WERI-Rb-1 (cell line): ENCODE measurements at regions not wholly inside any gene's neighbourhood (a gene's known extent, or its start where the extent isn't known, plus 50 kb on each side); places are given as distances from the start of the nearest gene placed in this dataset.

Source experiments
- DNase-seq: peaks from one replicate; pipeline ENCODE4 v3.0.0-alpha.2; 2020
- H3K27ac ChIP-seq: fragments of 250-450 bp; sonication (Bioruptor Pico); 2 replicates; pipeline ENCODE4 v1.5.1; 2020; ENCODE audit warnings: mild to moderate bottlenecking, moderate library complexity
- H3K27me3 ChIP-seq: fragments of 250-450 bp; sonication (Bioruptor Pico); 2 replicates; pipeline ENCODE4 v1.5.1; 2021; ENCODE audit warnings: mild to moderate bottlenecking, low read depth, moderate library complexity; ENCODE audit not compliant: insufficient read depth, severe bottlenecking
- H3K36me3 ChIP-seq: fragments of 250-450 bp; sonication (Bioruptor Pico); 2 replicates; pipeline ENCODE4 v1.5.1; 2020; ENCODE audit warnings: mild to moderate bottlenecking, moderate library complexity
- H3K4me3 ChIP-seq: 2 replicates; pipeline ENCODE4 v1.5.1; 2011; ENCODE audit warnings: low read depth, mild to moderate bottlenecking, control low read depth, low read length
- H3K9me3 ChIP-seq: fragments of 250-450 bp; sonication (Bioruptor Pico); 2 replicates; pipeline ENCODE4 v1.5.1; 2021; ENCODE audit warnings: mild to moderate bottlenecking, moderate library complexity; ENCODE audit not compliant: severe bottlenecking
- CTCF ChIP-seq: IDR thresholded peaks from 2 replicates; pipeline ENCODE4 v1.5.1; 2011; ENCODE audit warnings: low read depth, mild to moderate bottlenecking, control low read depth, inconsistent platforms, low read length

DNA sequence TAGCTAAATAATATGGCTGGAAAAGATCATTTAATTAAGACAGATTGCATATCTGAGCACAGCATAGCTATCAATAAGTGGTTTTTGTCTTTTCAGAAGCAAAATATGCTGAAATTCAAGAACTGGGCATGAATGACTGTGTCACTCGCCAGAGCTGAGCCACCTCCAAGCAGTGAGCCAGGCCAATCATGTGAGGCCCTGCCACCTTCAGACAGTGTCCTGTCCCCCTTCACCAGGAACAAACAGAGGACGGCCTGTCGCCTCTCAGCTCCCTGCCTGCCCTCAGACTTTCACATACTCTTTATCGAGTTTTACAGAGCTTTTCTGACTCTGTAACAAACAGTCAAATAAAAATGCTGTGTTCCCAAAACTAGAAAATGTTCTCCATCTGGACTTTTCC, 171.0 kb upstream of the TSC22D1 start:
- Histone ChIP-seq H3K4me3 (no peak overlapping the region), H3K27me3 (no peaks in the 10 kb centered on the region), H3K36me3 (no peaks in the 10 kb centered on the region), H3K9me3 (no peaks in the 10 kb centered on the region), H3K27ac (no peak overlapping the region)
- no peak for DNase-seq
- no peak for TF ChIP-seq CTCF

DNA sequence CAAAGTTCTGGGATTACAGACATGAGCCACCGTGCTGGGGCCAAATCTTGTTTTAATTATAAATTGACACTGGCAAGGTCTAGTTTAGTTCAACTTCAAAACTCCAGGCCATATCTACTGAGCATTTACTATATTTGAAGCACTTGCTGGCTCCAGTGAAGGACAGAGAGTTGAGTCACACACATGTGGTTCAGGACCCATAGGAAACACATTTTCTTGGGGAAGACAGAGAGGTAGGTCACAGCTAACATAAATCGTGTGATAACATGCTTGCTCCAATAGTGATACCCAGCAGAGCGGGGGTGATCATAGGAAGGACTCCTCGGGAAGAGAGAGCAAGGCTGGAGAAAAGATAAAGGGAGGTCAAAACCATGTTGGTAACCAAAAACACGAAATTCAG, 170.6 kb upstream of the TSC22D1 start:
- DNase-seq: no peak
- Histone ChIP-seq H3K27ac (no peak overlapping the region), H3K4me3 (no peak overlapping the region), H3K9me3 (no peaks in the 10 kb centered on the region), H3K27me3 (no peaks in the 10 kb centered on the region), H3K36me3 (no peaks in the 10 kb centered on the region)
- no peak for TF ChIP-seq CTCF

DNA sequence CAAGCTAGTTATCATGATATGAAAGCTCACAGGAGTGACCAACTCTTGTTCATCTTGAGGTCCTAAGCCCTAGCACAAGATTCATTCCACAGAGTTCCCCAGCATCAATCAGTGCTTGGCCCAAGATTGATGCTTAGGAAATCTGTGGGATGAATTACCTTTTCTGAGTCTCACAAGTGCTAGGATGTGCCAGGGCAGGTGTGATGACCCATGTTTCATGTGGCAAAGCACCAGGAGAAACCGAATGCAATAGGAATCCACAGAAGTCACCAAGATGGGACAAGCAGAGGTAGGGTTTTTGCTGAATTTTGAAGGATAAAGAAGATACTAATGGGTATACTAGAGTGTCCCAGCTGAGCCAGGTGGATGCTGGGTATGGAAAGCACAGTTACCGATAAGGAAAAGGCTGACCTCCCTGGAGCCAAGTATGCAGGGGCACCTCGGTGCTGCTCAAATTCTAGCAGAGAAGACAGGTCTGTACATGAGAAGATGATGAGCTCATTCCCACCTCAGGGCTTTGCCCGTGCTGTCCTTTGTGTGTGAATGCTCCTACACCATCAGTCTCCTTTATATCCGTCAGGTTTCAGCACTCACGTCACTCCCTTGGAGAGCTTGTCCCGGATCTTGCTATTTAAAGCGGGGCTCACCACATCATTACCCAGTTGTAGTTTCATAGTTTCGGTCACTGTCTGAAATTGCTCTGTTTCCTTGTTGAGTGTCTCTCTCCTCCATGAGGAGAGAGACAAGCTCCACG, 168.9 kb upstream of the TSC22D1 start:
- Histone ChIP-seq H3K36me3 (no peaks in the 10 kb centered on the region), H3K27me3 (no peaks in the 10 kb centered on the region), H3K27ac (no peak overlapping the region), H3K4me3 (no peak overlapping the region), H3K9me3 (no peaks in the 10 kb centered on the region)
- TF ChIP-seq CTCF: no peak
- no peak for DNase-seq

DNA sequence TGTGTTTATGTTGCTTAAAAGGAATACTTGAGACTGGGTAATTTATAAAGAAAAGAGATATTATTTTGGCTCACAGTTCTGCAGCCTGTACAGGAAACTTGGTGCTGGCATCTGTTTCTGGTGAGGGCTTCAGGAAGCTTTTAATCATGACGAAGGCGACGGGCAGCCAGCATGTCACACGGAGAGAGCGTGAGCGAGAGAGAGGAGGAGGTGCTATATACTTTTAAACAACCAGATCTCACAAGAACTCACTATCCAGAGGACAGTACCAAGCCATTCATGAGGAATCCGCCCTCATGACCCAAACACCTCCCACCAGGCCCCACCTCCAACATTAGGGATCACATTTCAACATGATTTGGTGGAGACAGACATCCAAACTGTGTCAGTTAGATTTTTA, 163.4 kb upstream of the TSC22D1 start:
- TF ChIP-seq CTCF: no peak
- DNase-seq: no peak
- H3K4me3 ChIP-seq: no peak overlapping the region

DNA sequence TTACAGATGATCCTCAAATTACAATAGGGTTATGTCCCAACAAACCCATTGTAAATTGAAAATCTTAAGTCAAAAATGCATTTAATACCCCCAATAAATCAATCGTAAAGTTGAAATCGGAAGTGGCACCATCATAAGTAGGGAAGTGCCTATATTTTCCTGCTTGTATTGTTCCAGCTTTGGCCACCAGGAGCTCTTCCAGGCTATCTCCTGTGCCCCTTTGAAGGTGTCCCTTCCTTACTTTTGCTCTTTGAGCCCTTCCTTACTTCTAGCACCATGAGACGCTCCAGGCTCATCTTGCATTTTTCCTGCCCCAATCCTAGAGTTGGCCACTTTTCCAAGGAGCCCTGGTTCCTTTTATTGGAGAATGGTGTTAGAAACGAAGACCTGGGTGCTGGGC, 163.0 kb upstream of the TSC22D1 start:
- H3K9me3 ChIP-seq: no peaks in the 10 kb centered on the region
- DNase-seq: no peak

More for the DNA sequence above, 163.4 kb upstream of the TSC22D1 start:
- Histone ChIP-seq H3K27me3 (no peaks in the 10 kb centered on the region), H3K36me3 (no peaks in the 10 kb centered on the region), H3K9me3 (no peaks in the 10 kb centered on the region), H3K27ac (no peak overlapping the region)

More for the DNA sequence above, 163.0 kb upstream of the TSC22D1 start:
- no peaks in the 10 kb centered on the region for H3K36me3 ChIP-seq
- H3K4me3 ChIP-seq: no peak overlapping the region
- H3K27ac ChIP-seq: no peak overlapping the region
- no peaks in the 10 kb centered on the region for H3K27me3 ChIP-seq
- TF ChIP-seq CTCF: no peak
